Endothelial cell of umbilical vein (primary cell): ENCODE measurements at regions not wholly inside any gene's neighbourhood (a gene's known extent, or its start where the extent isn't known, plus 50 kb on each side); places are given as distances from the start of the nearest gene placed in this dataset.

Experiments used
- BruUV-seq: library from RNA; stranded (reverse); fragments of 400-500 nt; replicated peaks from 2 replicates; lab custom pipeline; 2021; lab: Mats Ljungman, UMichigan
- CTCF ChIA-PET: fragments of 300-600, 350-600 bp; sonication (Branson Sonifier 250); formaldehyde crosslinking; loops from one replicate; lab custom pipeline; 2021; ENCODE audit warnings: antibody characterized with exemption, inconsistent platforms; lab: Charles Lee
- POLR2A ChIA-PET: fragments of 300-600, 350-600 bp; sonication (Branson Sonifier 250); formaldehyde crosslinking; loops from one replicate; lab custom pipeline; 2021; ENCODE audit warnings: antibody characterized with exemption, inconsistent platforms; lab: Charles Lee
- DNase-seq: peaks from one replicate; pipeline ENCODE4 v3.0.0-alpha.2; 2011; ENCODE audit warnings: low read depth, low spot score
- FAIRE-seq: peaks from 2 replicates; lab custom pipeline; 2011; peaks lifted over from hg19 to GRCh38; lab: Jason Lieb, UNC
- H2AFZ ChIP-seq: 2 replicates; pipeline ENCODE4 v1.6.0; 2012; ENCODE audit warnings: low read depth, low read length, control low read depth, inconsistent platforms
- H3K27ac ChIP-seq: 2 replicates; pipeline ENCODE4 v1.5.1; 2011; ENCODE audit warnings: low read depth, mild to moderate bottlenecking, control low read depth, low read length, moderate library complexity; ENCODE audit not compliant: insufficient read depth
- H3K27me3 ChIP-seq, 2 experiments: 2 replicates each; pipeline versions ENCODE4 v1.6.0 to v1.6.1; 2011; ENCODE audit warnings: low read length in 2 of 2, mixed read lengths in 1 of 2; ENCODE audit not compliant: control insufficient read depth in 2 of 2, insufficient read depth in 2 of 2
- H3K36me3 ChIP-seq, 2 experiments: 2 replicates in 1 of 2; 3 replicates in 1 of 2; pipeline ENCODE4 v1.5.1; 2011; ENCODE audit warnings: low read length in 2 of 2, mild to moderate bottlenecking in 1 of 2, moderate library complexity in 1 of 2; ENCODE audit not compliant: control insufficient read depth in 2 of 2, insufficient read depth in 2 of 2; ENCODE audit errors: extremely low read depth in 1 of 2
- H3K4me1 ChIP-seq: 3 replicates; pipeline ENCODE4 v1.5.1; 2011; ENCODE audit warnings: mild to moderate bottlenecking, low read length; ENCODE audit not compliant: control insufficient read depth, insufficient read depth; ENCODE audit errors: extremely low read depth
- H3K4me2 ChIP-seq: 2 replicates; pipeline ENCODE4 v1.6.1; 2011; ENCODE audit warnings: low read length, control low read depth, mixed read lengths; ENCODE audit not compliant: insufficient read depth
- H3K4me3 ChIP-seq, 3 experiments: fragments of 200-600 bp in 1 of 3; sonication (generic), shearing (Covaris generic) in 1 of 3; replicated peaks in 1 of 3; 2 replicates each; pipeline ENCODE4 v1.5.1; 2011 to 2016; ENCODE audit warnings: control low read depth in 3 of 3, low read length in 3 of 3, mild to moderate bottlenecking in 2 of 3, inconsistent platforms in 1 of 3, low read depth in 1 of 3, moderate library complexity in 1 of 3; ENCODE audit not compliant: insufficient read depth in 1 of 3
- H3K79me2 ChIP-seq: 2 replicates; pipeline ENCODE4 v1.6.0; 2012; ENCODE audit warnings: low read length, inconsistent platforms; ENCODE audit not compliant: control insufficient read depth, insufficient read depth
- H3K9ac ChIP-seq: replicated peaks from 2 replicates; pipeline ENCODE3; 2011; ENCODE audit warnings: low read length, control low read depth; ENCODE audit not compliant: insufficient read depth; ENCODE audit errors: extremely low read depth
- H3K9me1 ChIP-seq: replicated peaks from 3 replicates; pipeline ENCODE4 v1.6.0; 2011; ENCODE audit warnings: mild to moderate bottlenecking, low read length; ENCODE audit not compliant: control insufficient read depth, insufficient read depth; ENCODE audit errors: extremely low read depth
- H3K9me3 ChIP-seq: replicated peaks from 2 replicates; pipeline ENCODE4 v1.5.1; 2012; ENCODE audit warnings: low read length, inconsistent platforms; ENCODE audit not compliant: control insufficient read depth, insufficient read depth
- H4K20me1 ChIP-seq: replicated peaks from 2 replicates; pipeline ENCODE3; 2011; ENCODE audit warnings: mild to moderate bottlenecking, low read length; ENCODE audit not compliant: control insufficient read depth, insufficient read depth; ENCODE audit errors: extremely low read depth
- CTCF ChIP-seq, 2 donors: IDR thresholded peaks; 1 replicate in 1 of 2; 2 replicates in 1 of 2; pipeline ENCODE4 v1.5.1; 2011; ENCODE audit warnings: low read length in 2 of 2, mild to moderate bottlenecking in 2 of 2, moderate library complexity in 2 of 2, control low read depth in 1 of 2, inconsistent platforms in 1 of 2, low read depth in 1 of 2; ENCODE audit not compliant: insufficient read depth in 1 of 2; ENCODE audit errors: extremely low read depth in 1 of 2
- EZH2 ChIP-seq: IDR thresholded peaks from 2 replicates; pipeline ENCODE4 v1.6.1; 2012; ENCODE audit warnings: borderline replicate concordance, low read depth, mild to moderate bottlenecking, moderate library complexity, low read length, inconsistent platforms; ENCODE audit not compliant: severe bottlenecking
- FOS ChIP-seq: IDR thresholded peaks from 2 replicates; pipeline ENCODE4 v1.6.1; 2011; ENCODE audit warnings: mild to moderate bottlenecking, low read length, moderate library complexity, borderline replicate concordance; ENCODE audit not compliant: insufficient read depth
- GATA2 ChIP-seq: IDR thresholded peaks from 2 replicates; pipeline ENCODE4 v1.7.0; 2011; ENCODE audit warnings: low read depth, mild to moderate bottlenecking, moderate library complexity, mixed read lengths, low read length; ENCODE audit not compliant: insufficient read length, insufficient read depth
- JUN ChIP-seq: IDR thresholded peaks from 2 replicates; pipeline ENCODE4 v1.6.1; 2011; ENCODE audit warnings: borderline replicate concordance, low read depth; ENCODE audit not compliant: insufficient read length, insufficient read depth
- MAX ChIP-seq: IDR thresholded peaks from 2 replicates; pipeline ENCODE4 v1.6.1; 2011; ENCODE audit not compliant: insufficient read depth, insufficient read length
- MYC ChIP-seq: IDR thresholded peaks from one replicate; pipeline ENCODE4 v1.6.1; 2011; ENCODE audit warnings: mild to moderate bottlenecking, low read depth, low read length
- POLR2A ChIP-seq: IDR thresholded peaks from 2 replicates; pipeline ENCODE4 v1.6.1; 2012; ENCODE audit warnings: low read depth, mild to moderate bottlenecking, control low read depth, low read length
- POLR2AphosphoS5 ChIP-seq: IDR thresholded peaks from 2 replicates; pipeline ENCODE4 v1.6.1; 2012; ENCODE audit warnings: low read depth, mild to moderate bottlenecking, control low read depth, low read length, moderate library complexity; ENCODE audit not compliant: insufficient read depth
- dilution Hi-C: fragments of 300-500 bp; cut with MboI; formaldehyde crosslinking; loops from one replicate; pipeline ENCODE4 v1.15.0; 2019; ENCODE audit warnings: low sequenced_read_pairs; ENCODE audit not compliant: extremely low pct_ligation_motif_present
- intact Hi-C: fragments of 100-400 bp; cut with micrococcal nuclease; formaldehyde crosslinking; loops from one replicate; pipeline ENCODE4 v1.10.0; 2022

DNA sequence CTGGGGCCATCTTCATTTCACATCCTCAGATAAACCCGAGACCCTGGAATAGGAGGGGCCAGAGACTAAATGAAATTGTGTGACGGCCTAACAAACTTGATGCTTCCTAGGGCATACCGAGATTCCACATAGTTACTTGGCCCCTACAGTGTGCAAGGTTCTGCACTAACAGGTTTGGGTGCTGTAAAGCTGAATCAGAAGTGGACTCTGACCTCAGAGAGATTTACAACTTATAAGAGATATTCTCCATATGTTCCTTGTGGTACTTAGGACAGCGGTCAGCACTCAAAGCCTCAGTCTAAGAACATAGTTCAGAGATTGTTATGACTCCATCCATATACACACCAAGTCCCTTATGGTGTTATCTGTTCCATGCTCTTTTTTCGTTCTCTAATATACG is 55.1 kb upstream of the FHIP2A start:
- no TSS peak for BruUV-seq
- dilution Hi-C loops: no loop called here

More for the DNA sequence above, 55.1 kb upstream of the FHIP2A start:
- H3K9me3 ChIP-seq: no peaks in the 10 kb centered on the region
- no peaks in the 10 kb centered on the region for H3K36me3 ChIP-seq
- POLR2A ChIA-PET: no interaction called here
- no peak for DNase-seq
- no peak overlapping the region for H3K4me2 ChIP-seq
- H3K4me3 ChIP-seq: no peak overlapping the region
- no peaks in the 10 kb centered on the region for H3K9me1 ChIP-seq
- no peaks in the 10 kb centered on the region for H3K79me2 ChIP-seq
- TF ChIP-seq POLR2AphosphoS5 (no peak), JUN (no peak), GATA2 (no peak), CTCF (IDR thresholded peaks at IDR 0.05; ENCODE audit: extremely low read depth in 1 of 2, insufficient read depth in 1 of 2, low read depth in 1 of 2, low read length in 2 of 2) (no peak), EZH2 (no peak), POLR2A (no peak), MYC (no peak), MAX (no peak), FOS (no peak)
- intact Hi-C loops: no loop called here
- H4K20me1 ChIP-seq: no peaks in the 10 kb centered on the region
- H3K27me3 ChIP-seq: peaks cover 0 to 4% of the 10 kb centered on the region in 2 experiments
- H3K27ac ChIP-seq: no peak overlapping the region
- H2AFZ ChIP-seq: no peak overlapping the region
- peaks cover 9% of the 10 kb centered on the region for H3K4me1 ChIP-seq
- no peak overlapping the region for H3K9ac ChIP-seq
- CTCF ChIA-PET: interaction anchor here (0.7 to 1.2 kb wide), 4 partner anchors 20 to 295 kb away, joined by 3 to 5 read pairs (median 3); no protein-coding TSS in a partner anchor
- no peak for FAIRE-seq
